Colonic mucosa (tissue), 4 donors: ENCODE measurements at regions not wholly inside any gene's neighbourhood (a gene's known extent, or its start where the extent isn't known, plus 50 kb on each side); places are given as distances from the start of the nearest gene placed in this dataset.
A peak's percentile ranks its signal among the peaks of the same experiment; 100 is the strongest.

Source experiments
- DNase-seq: peaks from one replicate; pipeline ENCODE4 v3.0.0-alpha.2; 2020
- H3K27ac ChIP-seq: fragments of 200-600 bp; one replicate; pipeline ENCODE4 v1.8.0; 2021
- H3K27me3 ChIP-seq: fragments of 200-600 bp; one replicate; pipeline ENCODE4 v1.8.0; 2021
- H3K36me3 ChIP-seq: fragments of 200-600 bp; one replicate; pipeline ENCODE4 v1.8.0; 2021
- H3K4me1 ChIP-seq: fragments of 200-600 bp; one replicate; pipeline ENCODE4 v1.8.0; 2021; ENCODE audit warnings: mild to moderate bottlenecking
- H3K4me3 ChIP-seq: fragments of 200-600 bp; one replicate; pipeline ENCODE4 v1.8.0; 2021
- H3K9ac ChIP-seq, 2 donors: one replicate each; pipeline ENCODE4 v1.7.0; 2013; ENCODE audit warnings: control low read depth in 2 of 2, low read depth in 2 of 2, low read length in 2 of 2
- H3K9me3 ChIP-seq: fragments of 200-600 bp; one replicate; pipeline ENCODE4 v1.8.0; 2021
- CTCF ChIP-seq: fragments of 200-600 bp; IDR thresholded peaks from one replicate; pipeline ENCODE4 v1.8.0; 2022; ENCODE audit warnings: antibody characterized with exemption, mild to moderate bottlenecking
- intact Hi-C: fragments of 100-400 bp; cut with DNase I; formaldehyde crosslinking; loops from one replicate; pipeline ENCODE4 v1.14.1; 2022
- donor health status: healthy.
- donor health status: DM: no; HTN: no; CAD: no.
- donor health status: DM: no; HTN: no; CAD: no.

GRCh38 chr1:168959382-168959781, 147.1 kb upstream of the ATP1B1 start:
- intact Hi-C loops, result no loop called here
- H3K4me3 ChIP-seq, result no peak overlapping the region
- no peak for DNase-seq
- H3K27ac ChIP-seq, result no peak overlapping the region
- no peaks in the 10 kb centered on the region for H3K4me1 ChIP-seq
- H3K9ac ChIP-seq, result no peak overlapping the region
- no peaks in the 10 kb centered on the region for H3K27me3 ChIP-seq
- no peaks in the 10 kb centered on the region for H3K36me3 ChIP-seq
- no peak for TF ChIP-seq CTCF
- no peaks in the 10 kb centered on the region for H3K9me3 ChIP-seq

- peak overlapping the region; percentile 28 for H3K27ac ChIP-seq
- no peaks in the 10 kb centered on the region for H3K4me1 ChIP-seq
- intact Hi-C loops, result no loop called here
- H3K4me3 ChIP-seq, result no peak overlapping the region
- H3K36me3 ChIP-seq, result no peaks in the 10 kb centered on the region
- no peak for TF ChIP-seq CTCF
- no peak overlapping the region for H3K9ac ChIP-seq
- H3K9me3 ChIP-seq, result no peaks in the 10 kb centered on the region
- no peak for DNase-seq
- no peaks in the 10 kb centered on the region for H3K27me3 ChIP-seq
These were observed 146.4 kb upstream of the ATP1B1 start for GRCh38 chr1:168960114-168960513.

- Histone ChIP-seq H3K27ac (peak overlapping the region; percentile 28), H3K9ac (no peak overlapping the region), H3K4me3 (no peak overlapping the region), H3K36me3 (no peaks in the 10 kb centered on the region), H3K27me3 (no peaks in the 10 kb centered on the region), H3K9me3 (no peaks in the 10 kb centered on the region), H3K4me1 (no peaks in the 10 kb centered on the region)
- intact Hi-C loops, result no loop called here
- DNase-seq, result peak; percentile 61
- no peak for TF ChIP-seq CTCF
These were observed 145.9 kb upstream of the ATP1B1 start for GRCh38 chr1:168960595-168960994.

GRCh38 chr1:168963601-168964000, 142.9 kb upstream of the ATP1B1 start:
- Histone ChIP-seq H3K4me3 (no peak overlapping the region), H3K27me3 (no peaks in the 10 kb centered on the region), H3K36me3 (no peaks in the 10 kb centered on the region), H3K4me1 (no peaks in the 10 kb centered on the region), H3K9ac (no peak overlapping the region), H3K9me3 (no peaks in the 10 kb centered on the region), H3K27ac (no peak overlapping the region)
- TF ChIP-seq CTCF, result no peak
- no peak for DNase-seq
- intact Hi-C loops, result no loop called here

- no peaks in the 10 kb centered on the region for H3K4me1 ChIP-seq
- no peak for DNase-seq
- no peak for TF ChIP-seq CTCF
- no peaks in the 10 kb centered on the region for H3K9me3 ChIP-seq
- no peak overlapping the region for H3K4me3 ChIP-seq
- intact Hi-C loops, result no loop called here
- no peak overlapping the region for H3K27ac ChIP-seq
- no peaks in the 10 kb centered on the region for H3K27me3 ChIP-seq
- H3K36me3 ChIP-seq, result no peaks in the 10 kb centered on the region
- H3K9ac ChIP-seq, result no peak overlapping the region
These were observed 142.0 kb upstream of the ATP1B1 start for GRCh38 chr1:168964478-168964877.

GRCh38 chr1:168966217-168966616, 140.3 kb upstream of the ATP1B1 start:
- Histone ChIP-seq H3K27me3 (no peaks in the 10 kb centered on the region), H3K9me3 (no peaks in the 10 kb centered on the region), H3K27ac (no peak overlapping the region), H3K4me1 (no peaks in the 10 kb centered on the region), H3K4me3 (no peak overlapping the region), H3K36me3 (no peaks in the 10 kb centered on the region), H3K9ac (no peak overlapping the region)
- no peak for TF ChIP-seq CTCF
- DNase-seq, result no peak
- intact Hi-C loops, result loop anchor here (5.0 kb wide), 1 partner anchor 46 kb away; no protein-coding TSS in a partner anchor
